ENCODE measurements at regions not wholly inside any gene's neighbourhood (a gene's known extent, or its start where the extent isn't known, plus 50 kb on each side); places are given as distances from the start of the nearest gene placed in this dataset.

GRCh38 chr1:117809764-117810163 lies 119.7 kb downstream of the GDAP2 start:
- TF ChIP-seq CTCF (IDR thresholded peaks at IDR 0.05) (no peak), POLR2A (IDR thresholded peaks at IDR 0.05) (no peak), POLR2AphosphoS5 (IDR thresholded peaks at IDR 0.05) (no peak)

Data from transverse colon (tissue), 4 donors.